ENCODE measurements at regions not wholly inside any gene's neighbourhood (a gene's known extent, or its start where the extent isn't known, plus 50 kb on each side); places are given as distances from the start of the nearest gene placed in this dataset.

DNA sequence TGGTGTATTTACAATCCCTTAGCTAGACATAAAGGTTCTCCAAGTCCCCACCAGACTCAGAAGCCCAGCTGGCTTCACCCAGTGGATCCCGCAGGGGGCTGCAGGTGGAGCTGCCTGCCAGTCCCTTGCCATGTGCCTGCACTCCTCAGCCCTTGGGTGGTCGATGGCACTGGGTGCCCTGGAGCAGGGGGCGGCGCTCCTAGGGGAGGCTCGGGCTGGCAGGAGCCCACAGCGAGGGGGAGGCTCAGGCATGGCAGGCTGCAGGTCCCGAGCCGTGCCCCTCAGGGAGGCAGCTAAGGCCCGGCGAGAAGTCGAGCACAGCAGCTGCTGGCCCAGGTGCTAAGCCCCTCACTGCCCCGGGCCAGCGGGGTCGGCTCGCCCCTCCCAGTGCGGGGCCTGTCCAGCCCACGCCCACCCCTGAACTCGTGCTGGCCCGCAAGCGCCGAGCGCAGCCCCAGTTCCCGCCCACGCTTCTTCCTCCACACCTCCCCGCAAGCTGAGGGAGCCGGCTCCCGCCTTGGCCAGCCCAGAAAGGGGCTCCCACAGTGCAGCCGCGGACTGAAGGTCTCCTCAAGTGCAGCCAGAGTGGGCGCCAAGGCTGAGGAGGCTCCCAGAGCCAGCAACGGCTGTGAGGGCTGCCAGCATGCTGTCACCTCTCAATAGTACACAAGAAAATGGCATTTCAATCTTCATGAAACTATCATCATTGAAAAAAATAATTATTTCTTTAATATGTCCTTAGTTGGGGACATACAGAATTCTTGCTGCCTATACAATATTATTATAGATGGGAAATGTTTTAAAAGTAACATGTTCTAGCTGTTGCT lies 189.1 kb downstream of the SLC7A11 start:
- no peaks in the 10 kb centered on the region for H3K36me3 Mint-ChIP-seq
- no peaks in the 10 kb centered on the region for H3K4me1 Mint-ChIP-seq
- no peak overlapping the region for H3K27ac Mint-ChIP-seq
- no peak overlapping the region for H3K4me3 Mint-ChIP-seq
- no peaks in the 10 kb centered on the region for H3K9me3 Mint-ChIP-seq
- no peaks in the 10 kb centered on the region for H3K27me3 Mint-ChIP-seq

DNA sequence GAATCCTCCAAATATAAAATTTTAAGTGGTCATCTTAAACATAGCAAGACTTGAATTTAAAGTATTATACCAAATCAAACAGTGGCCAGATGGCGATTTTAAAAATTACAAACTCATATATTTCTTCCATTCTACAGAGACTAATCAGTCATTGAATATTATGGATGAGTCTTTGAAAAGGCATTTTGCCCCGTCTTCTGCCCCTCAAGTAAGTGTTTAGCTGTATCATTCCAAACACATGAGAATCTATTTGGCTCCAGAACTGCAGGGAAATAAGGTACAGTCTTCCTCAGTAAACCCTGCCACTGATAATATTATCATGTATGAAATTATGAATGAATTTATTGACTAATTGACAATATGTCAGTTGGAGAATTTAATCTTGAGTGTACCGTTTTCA lies 191.0 kb downstream of the SLC7A11 start:
- no peaks in the 10 kb centered on the region for H3K4me1 Mint-ChIP-seq
- H3K27ac Mint-ChIP-seq, result no peak overlapping the region
- H3K4me3 Mint-ChIP-seq, result no peak overlapping the region
- no peaks in the 10 kb centered on the region for H3K9me3 Mint-ChIP-seq
- no peaks in the 10 kb centered on the region for H3K36me3 Mint-ChIP-seq
- no peaks in the 10 kb centered on the region for H3K27me3 Mint-ChIP-seq

DNA sequence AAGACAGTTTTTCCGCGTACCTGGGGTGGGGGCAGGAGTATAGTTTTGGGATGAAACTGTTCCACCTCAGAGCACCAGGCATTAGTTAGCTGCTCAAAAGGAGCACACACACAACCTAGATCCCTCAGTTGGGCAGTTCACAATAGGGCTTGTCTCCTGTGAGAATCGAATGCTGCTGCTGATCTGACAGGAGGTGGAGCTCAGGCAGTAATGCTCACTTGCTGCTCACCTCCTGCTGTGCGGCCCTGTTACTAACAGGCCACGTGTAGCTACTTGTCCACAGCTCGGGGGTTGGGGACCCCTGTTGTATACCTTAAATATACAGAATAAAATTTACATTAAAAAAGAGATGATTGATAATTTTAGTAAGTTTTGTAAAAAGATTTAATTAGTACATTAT lies 191.5 kb downstream of the SLC7A11 start:
- Mint-ChIP-seq H3K36me3 (no peaks in the 10 kb centered on the region), H3K27me3 (no peaks in the 10 kb centered on the region), H3K4me1 (no peaks in the 10 kb centered on the region), H3K9me3 (no peaks in the 10 kb centered on the region), H3K27ac (no peak overlapping the region), H3K4me3 (no peak overlapping the region)

DNA sequence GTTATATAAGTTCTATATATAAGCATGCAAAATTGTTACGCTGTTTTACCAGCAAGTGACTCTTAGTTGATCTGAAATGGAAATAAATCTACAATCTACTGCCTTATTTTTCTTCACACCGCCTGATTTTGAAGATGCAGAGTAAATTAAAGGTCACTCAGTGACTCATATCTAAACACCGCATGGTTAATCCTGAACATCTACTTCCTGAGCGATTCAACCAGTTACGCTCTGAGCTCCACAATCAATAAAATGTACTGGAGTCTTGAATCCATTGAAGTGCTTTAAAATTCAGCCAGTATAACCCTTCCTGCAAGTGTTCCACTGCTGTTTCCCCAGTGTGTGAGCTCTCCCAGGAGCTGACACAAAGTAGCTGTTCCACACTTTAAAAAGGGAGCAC lies 192.8 kb downstream of the SLC7A11 start:
- Mint-ChIP-seq H3K27ac (no peak overlapping the region), H3K4me3 (no peak overlapping the region), H3K36me3 (no peaks in the 10 kb centered on the region), H3K9me3 (no peaks in the 10 kb centered on the region), H3K27me3 (no peaks in the 10 kb centered on the region), H3K4me1 (no peaks in the 10 kb centered on the region)

DNA sequence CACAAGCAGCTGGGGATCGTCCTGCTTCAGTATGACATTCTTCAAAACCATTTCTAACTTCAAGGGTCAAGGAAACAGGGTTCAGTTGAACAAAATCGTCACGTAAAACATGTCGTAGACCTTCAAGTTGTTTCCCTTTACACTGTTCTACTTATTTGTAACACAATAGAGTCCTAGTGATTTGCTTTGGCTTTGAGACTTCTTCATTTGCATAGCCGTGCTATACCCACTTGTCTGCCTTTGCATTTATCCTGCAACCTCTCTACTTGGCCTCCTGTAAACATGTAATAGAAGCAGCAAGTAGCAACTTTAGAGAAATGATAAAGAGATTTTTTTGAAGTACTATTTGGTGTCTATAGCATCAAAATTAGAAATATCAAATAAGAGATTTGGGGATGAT lies 194.9 kb downstream of the SLC7A11 start:
- no peaks in the 10 kb centered on the region for H3K36me3 Mint-ChIP-seq
- H3K27me3 Mint-ChIP-seq, result no peaks in the 10 kb centered on the region
- H3K27ac Mint-ChIP-seq, result no peak overlapping the region
- no peak overlapping the region for H3K4me3 Mint-ChIP-seq
- H3K4me1 Mint-ChIP-seq, result no peaks in the 10 kb centered on the region
- no peaks in the 10 kb centered on the region for H3K9me3 Mint-ChIP-seq

DNA sequence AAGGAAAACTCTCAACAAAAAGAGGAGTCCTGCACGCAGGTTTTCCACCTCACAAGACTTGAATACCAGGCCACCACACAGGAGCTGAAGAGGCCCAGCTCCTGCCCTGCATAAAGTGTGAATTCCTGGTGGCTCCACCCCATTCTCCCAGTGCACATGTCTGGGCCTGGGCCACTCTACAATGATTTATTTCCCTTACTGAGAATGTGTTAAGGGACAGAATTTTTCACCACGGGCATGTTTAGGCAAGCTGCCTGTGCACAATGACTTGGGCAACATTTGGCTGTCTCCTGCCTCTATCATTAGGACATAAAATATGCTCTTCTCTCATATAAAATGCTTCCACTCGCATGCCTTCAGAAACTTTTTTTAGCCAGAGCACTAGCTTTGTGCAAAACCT lies 197.1 kb downstream of the SLC7A11 start:
- Mint-ChIP-seq H3K4me1 (no peaks in the 10 kb centered on the region), H3K27ac (no peak overlapping the region), H3K27me3 (no peaks in the 10 kb centered on the region), H3K4me3 (no peak overlapping the region), H3K9me3 (no peaks in the 10 kb centered on the region), H3K36me3 (no peaks in the 10 kb centered on the region)

DNA sequence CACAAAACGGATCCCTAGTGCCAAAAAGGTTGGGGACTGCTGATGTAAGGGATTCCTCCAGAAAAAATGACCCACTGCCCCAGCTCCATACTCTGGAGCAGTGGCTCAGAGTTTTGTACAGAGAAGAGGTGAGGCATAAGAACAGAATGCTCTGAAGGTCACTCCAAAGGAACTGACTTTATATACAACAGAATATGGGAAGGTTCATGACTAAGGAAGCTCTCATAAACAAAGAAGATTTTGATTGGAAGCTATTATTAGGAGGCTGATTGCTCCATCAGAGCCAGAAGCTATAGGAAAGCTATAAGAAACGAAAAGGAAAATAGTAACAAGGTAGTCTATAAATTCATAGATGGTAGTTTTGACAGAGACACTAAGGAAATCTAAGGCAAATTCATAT lies 203.1 kb downstream of the SLC7A11 start:
- no peaks in the 10 kb centered on the region for H3K4me1 Mint-ChIP-seq
- H3K27me3 Mint-ChIP-seq, result no peaks in the 10 kb centered on the region
- H3K9me3 Mint-ChIP-seq, result no peaks in the 10 kb centered on the region
- no peak overlapping the region for H3K27ac Mint-ChIP-seq
- no peak overlapping the region for H3K4me3 Mint-ChIP-seq
- H3K36me3 Mint-ChIP-seq, result no peaks in the 10 kb centered on the region

DNA sequence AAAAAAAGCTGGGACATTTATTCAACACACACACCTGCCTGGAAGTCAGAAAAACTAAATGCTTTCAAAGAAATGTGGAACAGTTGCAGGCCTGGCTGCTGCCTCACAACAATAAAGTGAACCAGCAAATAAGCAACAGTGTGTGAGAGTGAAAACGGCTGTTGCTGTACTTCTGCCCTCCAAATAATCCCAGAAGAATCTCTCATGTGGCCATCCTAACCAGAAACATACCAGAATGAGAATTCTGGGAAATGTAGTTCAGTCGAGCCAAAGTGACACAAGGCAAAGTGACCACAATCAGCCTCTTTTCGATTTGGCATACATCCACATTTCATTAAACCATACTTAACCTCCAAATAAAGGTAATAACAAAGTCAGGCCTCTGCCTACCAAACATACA lies 204.5 kb downstream of the SLC7A11 start:
- Mint-ChIP-seq H3K36me3 (no peaks in the 10 kb centered on the region), H3K27me3 (no peaks in the 10 kb centered on the region), H3K4me1 (no peaks in the 10 kb centered on the region), H3K27ac (no peak overlapping the region), H3K9me3 (no peaks in the 10 kb centered on the region), H3K4me3 (no peak overlapping the region)

DNA sequence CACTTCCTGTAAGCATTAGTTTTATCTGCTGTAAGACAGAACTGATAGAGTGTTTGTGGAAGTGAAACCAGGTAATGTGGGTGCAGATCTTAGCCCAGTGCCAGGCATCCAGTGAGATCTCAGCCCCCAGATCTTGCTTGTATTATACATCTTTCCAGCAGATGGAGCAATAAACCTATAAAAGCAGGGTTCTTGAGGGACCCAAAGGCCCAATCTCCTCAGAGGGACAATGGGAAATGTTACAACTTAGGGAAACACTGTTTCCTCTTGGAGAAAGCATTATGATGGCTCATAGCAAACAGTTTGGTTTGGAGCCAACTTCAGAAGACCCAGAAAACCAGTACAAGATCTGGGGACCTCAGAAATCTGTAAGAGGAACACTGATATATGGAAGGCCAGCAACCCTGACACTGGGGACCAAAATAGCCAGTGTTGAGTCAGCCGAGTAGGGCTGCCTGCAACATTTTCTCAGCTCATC lies 206.3 kb downstream of the SLC7A11 start:
- H3K27me3 Mint-ChIP-seq, result no peaks in the 10 kb centered on the region
- H3K9me3 Mint-ChIP-seq, result no peaks in the 10 kb centered on the region
- no peak overlapping the region for H3K4me3 Mint-ChIP-seq
- no peak overlapping the region for H3K27ac Mint-ChIP-seq
- no peaks in the 10 kb centered on the region for H3K36me3 Mint-ChIP-seq
- no peaks in the 10 kb centered on the region for H3K4me1 Mint-ChIP-seq

DNA sequence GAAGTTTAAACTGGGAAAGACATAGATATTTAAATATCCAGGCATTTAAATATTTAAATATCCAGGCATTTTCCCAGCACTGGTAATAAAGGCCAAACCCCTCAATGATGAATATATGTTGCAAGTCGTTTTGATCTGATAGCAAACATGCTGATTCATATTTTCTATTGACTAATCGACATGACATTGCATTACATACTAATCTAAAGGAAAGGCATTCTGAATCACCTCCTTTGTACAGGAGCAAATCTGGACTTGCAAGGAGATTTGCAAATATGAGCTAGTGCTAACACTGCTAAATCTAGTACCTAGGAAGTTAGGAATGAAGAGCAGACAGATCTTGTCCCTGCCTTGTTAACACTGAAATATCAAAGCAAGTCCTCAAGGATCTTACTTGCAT lies 207.3 kb downstream of the SLC7A11 start:
- no peaks in the 10 kb centered on the region for H3K9me3 Mint-ChIP-seq
- no peak overlapping the region for H3K4me3 Mint-ChIP-seq
- H3K36me3 Mint-ChIP-seq, result no peaks in the 10 kb centered on the region
- no peak overlapping the region for H3K27ac Mint-ChIP-seq
- no peaks in the 10 kb centered on the region for H3K27me3 Mint-ChIP-seq
- no peaks in the 10 kb centered on the region for H3K4me1 Mint-ChIP-seq

DNA sequence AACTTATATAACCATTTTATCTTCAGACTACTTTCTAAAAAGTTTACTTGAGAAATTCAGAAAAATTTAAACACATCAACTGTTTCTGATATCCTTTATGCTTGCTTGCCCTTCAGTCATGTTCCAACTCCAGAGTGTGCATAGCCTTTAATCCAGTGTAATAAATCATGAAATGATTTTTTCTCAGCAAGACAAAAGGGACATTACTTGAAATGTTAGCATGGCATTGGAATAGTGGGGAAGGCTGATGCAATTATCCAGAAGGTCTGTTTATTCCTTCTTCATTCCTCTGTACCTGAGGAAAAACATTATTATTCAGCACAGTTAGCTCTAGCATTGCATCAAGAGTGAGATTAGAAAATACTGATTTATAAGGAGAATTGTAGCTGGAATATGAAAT lies 209.9 kb downstream of the SLC7A11 start:
- Mint-ChIP-seq H3K36me3 (no peaks in the 10 kb centered on the region), H3K27me3 (no peaks in the 10 kb centered on the region), H3K4me1 (no peaks in the 10 kb centered on the region), H3K27ac (no peak overlapping the region), H3K9me3 (no peaks in the 10 kb centered on the region), H3K4me3 (no peak overlapping the region)

DNA sequence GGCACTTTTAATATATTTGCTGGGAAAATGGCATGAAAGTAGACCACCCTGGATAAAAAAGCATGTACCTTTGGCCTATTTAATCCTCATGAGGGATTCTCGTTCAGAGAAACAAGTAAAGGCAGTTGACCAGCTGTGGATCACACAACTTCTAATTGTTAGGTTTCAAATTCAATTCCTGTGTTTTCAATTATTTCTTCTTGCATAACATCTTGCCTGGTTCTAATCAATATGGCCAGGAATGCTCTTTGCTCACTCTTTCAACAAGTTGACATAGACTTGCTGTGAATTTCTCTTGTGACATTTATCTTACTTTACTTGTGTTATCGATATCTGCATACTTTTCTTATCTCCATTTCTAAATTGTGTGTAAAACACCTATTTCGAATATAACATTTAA lies 211.8 kb downstream of the SLC7A11 start:
- Mint-ChIP-seq H3K4me1 (no peaks in the 10 kb centered on the region), H3K27ac (no peak overlapping the region), H3K9me3 (no peaks in the 10 kb centered on the region), H3K4me3 (no peak overlapping the region), H3K27me3 (no peaks in the 10 kb centered on the region), H3K36me3 (no peaks in the 10 kb centered on the region)

DNA sequence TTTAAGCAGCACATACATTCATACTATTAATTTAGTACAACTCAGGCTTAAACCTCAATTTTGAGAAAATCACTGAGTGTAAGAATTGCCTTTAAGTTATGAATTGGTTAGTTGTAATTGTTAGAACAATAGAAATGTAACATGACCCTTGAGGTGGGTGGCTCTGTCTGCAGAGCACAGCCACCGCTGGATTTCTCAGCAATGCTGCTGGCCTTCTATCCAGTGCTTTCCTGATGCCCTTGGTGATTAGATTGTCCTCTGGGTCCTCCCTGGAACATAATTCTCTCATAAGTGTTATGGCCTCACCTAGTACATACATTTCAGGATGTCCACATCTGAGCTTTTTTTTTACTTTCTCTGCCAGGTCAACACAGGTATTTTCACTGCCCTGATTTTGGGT lies 213.2 kb downstream of the SLC7A11 start:
- Mint-ChIP-seq H3K36me3 (no peaks in the 10 kb centered on the region), H3K4me1 (no peaks in the 10 kb centered on the region), H3K27me3 (no peaks in the 10 kb centered on the region), H3K4me3 (no peak overlapping the region), H3K9me3 (no peaks in the 10 kb centered on the region), H3K27ac (no peak overlapping the region)

DNA sequence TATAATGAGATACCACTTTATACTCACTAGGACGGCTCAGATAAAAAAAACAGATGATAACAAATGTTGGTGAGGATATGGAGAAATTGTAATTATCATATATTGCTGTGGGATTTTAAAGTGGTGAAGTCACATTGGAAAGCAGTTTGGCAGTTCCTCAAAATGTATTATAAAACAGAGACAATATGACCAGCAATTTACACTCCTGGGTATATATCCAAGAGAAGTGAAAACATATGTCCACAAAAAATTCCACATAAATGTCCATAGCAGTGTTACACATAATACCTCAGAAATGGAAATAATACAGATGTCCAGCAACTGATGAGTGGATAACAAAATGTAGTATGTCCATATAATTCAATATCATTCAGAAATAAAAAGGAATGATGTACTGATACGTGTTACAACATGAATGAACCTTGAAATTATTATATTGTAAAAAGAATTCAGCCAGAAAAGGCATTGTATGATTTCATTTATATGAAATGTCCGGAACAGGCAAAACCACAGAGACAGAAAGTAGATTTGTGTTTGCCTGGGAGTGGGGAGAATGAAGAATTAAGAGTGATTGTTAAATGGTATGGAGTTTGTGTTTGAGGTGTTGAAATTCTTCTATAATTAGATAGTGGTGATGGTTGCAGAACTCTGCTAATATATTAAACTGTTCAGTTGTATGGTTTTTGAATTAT lies 220.9 kb downstream of the SLC7A11 start:
- Mint-ChIP-seq H3K4me1 (no peaks in the 10 kb centered on the region), H3K36me3 (no peaks in the 10 kb centered on the region), H3K9me3 (no peaks in the 10 kb centered on the region), H3K27me3 (no peaks in the 10 kb centered on the region), H3K4me3 (no peak overlapping the region), H3K27ac (no peak overlapping the region)

DNA sequence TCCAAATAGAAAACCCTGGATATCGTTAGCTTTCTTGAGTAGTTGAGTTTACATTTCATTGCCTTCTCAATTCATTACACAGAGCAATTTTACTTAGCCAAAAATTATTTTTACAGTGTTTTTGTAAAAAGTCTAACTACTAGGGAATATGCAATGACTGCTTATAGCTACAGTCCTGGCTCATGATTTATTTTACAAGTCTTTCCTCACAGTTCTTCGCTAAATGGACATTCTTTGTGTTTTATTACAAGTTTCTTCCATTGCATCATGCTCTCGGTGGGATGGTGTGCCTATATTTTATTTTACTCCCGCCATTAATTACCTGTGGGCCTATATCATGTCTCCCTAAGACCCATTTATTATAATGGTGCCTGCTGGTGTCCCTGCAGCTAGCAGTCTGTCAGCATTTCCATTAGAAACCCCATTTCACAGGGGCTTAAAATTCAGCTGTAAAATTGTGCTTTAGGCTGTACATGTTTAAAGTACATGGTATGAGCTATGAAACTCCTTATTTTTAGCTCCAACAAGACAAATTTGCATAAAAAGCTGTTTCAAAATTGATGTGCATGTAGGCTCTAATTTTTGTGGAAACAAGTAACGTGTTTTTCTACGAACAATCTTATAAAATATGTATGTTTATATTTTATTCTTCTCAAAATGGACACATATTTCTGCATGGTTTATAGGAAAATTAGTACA lies 227.4 kb downstream of the SLC7A11 start:
- Mint-ChIP-seq H3K4me3 (no peak overlapping the region), H3K9me3 (no peaks in the 10 kb centered on the region), H3K36me3 (no peaks in the 10 kb centered on the region), H3K4me1 (no peaks in the 10 kb centered on the region), H3K27me3 (no peaks in the 10 kb centered on the region), H3K27ac (no peak overlapping the region)

DNA sequence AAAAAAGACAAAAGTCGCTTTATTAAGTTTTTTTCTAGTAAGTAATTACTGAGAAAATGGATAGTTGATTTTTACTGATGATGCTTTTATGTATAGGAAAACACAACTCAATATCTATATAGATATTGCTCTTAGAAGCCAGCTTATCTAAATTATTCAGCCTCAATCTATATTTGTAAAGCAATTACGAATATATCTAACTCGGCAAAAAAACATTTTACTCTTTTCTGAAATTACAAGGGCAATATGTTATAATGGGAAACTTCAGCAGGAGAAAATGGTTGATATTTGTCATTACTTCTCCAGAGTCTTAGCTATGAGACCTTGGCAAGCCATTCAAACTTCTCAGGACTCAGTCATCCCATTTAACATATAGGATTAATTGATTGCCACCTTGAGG lies 228.5 kb downstream of the SLC7A11 start:
- H3K9me3 Mint-ChIP-seq, result no peaks in the 10 kb centered on the region
- H3K36me3 Mint-ChIP-seq, result no peaks in the 10 kb centered on the region
- H3K4me3 Mint-ChIP-seq, result no peak overlapping the region
- H3K27me3 Mint-ChIP-seq, result no peaks in the 10 kb centered on the region
- H3K4me1 Mint-ChIP-seq, result no peaks in the 10 kb centered on the region
- H3K27ac Mint-ChIP-seq, result no peak overlapping the region

All from activated naive CD4-positive, alpha-beta T cell treated with anti-CD3 and anti-CD28 coated beads, Interleukin-2, amount 50 U/mL, for 24 hours (primary cell).